B cell (primary cell): ENCODE measurements at regions not wholly inside any gene's neighbourhood (a gene's known extent, or its start where the extent isn't known, plus 50 kb on each side); places are given as distances from the start of the nearest gene placed in this dataset.

Experiments used
- ATAC-seq: fragments of 200-7000 bp; cut with Tn5 transposase; one replicate; pipeline ENCODE4 v1.10.0; 2021; ENCODE audit warnings: low read depth, mild to moderate bottlenecking, moderate number of reproducible peaks, moderate library complexity
- CTCF ChIA-PET: fragments of 350-600 bp; sonication (Branson Sonifier 250); formaldehyde crosslinking; loops from one replicate; lab custom pipeline; 2021; ENCODE audit warnings: antibody characterized with exemption, inconsistent platforms; lab: Charles Lee
- POLR2A ChIA-PET: fragments of 350-600 bp; sonication (Branson Sonifier 250); formaldehyde crosslinking; loops from one replicate; lab custom pipeline; 2021; ENCODE audit warnings: antibody characterized with exemption; lab: Charles Lee
- DNase-seq: peaks from one replicate; pipeline ENCODE4 v3.0.0; 2013
- H2AFZ ChIP-seq: 2 replicates; pipeline ENCODE4 v1.6.1; 2012; ENCODE audit warnings: mild to moderate bottlenecking, low read depth, low read length; ENCODE audit not compliant: insufficient read depth, poor library complexity, severe bottlenecking
- H3K27ac ChIP-seq, 2 donors: 1 replicate in 1 of 2; 2 replicates in 1 of 2; pipeline ENCODE4 v1.5.1; 2012 to 2013; ENCODE audit warnings: low read length in 2 of 2, mild to moderate bottlenecking in 2 of 2, moderate library complexity in 1 of 2
- H3K27me3 ChIP-seq, 4 experiments: fragments of 200-600 bp in 1 of 4; sonication (generic) in 1 of 4; replicated peaks in 1 of 4; 1 replicate in 2 of 4; 2 replicates in 2 of 4; pipeline versions ENCODE4 v1.6.1 to v1.7.0; 2013 to 2016; ENCODE audit warnings: low read length in 3 of 4, mild to moderate bottlenecking in 2 of 4, mixed read lengths in 1 of 4, moderate library complexity in 1 of 4; ENCODE audit not compliant: insufficient read depth in 4 of 4, control insufficient read depth in 3 of 4; ENCODE audit errors: control extremely low read depth in 1 of 4
- H3K36me3 ChIP-seq, 2 experiments: replicated peaks in 1 of 2; 1 replicate in 1 of 2; 2 replicates in 1 of 2; pipeline versions ENCODE4 v1.6.1 to v1.7.1; 2013; ENCODE audit warnings: low read length in 1 of 2; ENCODE audit not compliant: insufficient read depth in 2 of 2, control insufficient read depth in 1 of 2; ENCODE audit errors: control extremely low read depth in 1 of 2, extremely low read depth in 1 of 2
- H3K4me1 ChIP-seq, 2 donors: fragments of 200-600 bp in 1 of 2; sonication (generic) in 1 of 2; 1 replicate in 1 of 2; 2 replicates in 1 of 2; pipeline versions ENCODE4 v1.5.1 to v1.6.1; 2013 to 2017; ENCODE audit warnings: low read length in 2 of 2; ENCODE audit not compliant: control insufficient read depth in 2 of 2, insufficient read depth in 2 of 2
- H3K4me2 ChIP-seq: replicated peaks from 2 replicates; pipeline ENCODE3; 2012; ENCODE audit warnings: mild to moderate bottlenecking, low read depth, low read length; ENCODE audit not compliant: poor library complexity, severe bottlenecking
- H3K4me3 ChIP-seq, 5 experiments: fragments of 200-600 bp in 1 of 5; sonication (generic) in 1 of 5; 1 replicate in 3 of 5; 2 replicates in 2 of 5; pipeline versions ENCODE4 v1.5.1 to v1.7.0; 2011 to 2016; ENCODE audit warnings: low read length in 4 of 5, mild to moderate bottlenecking in 4 of 5, low read depth in 2 of 5, control low read depth in 1 of 5, moderate library complexity in 1 of 5; ENCODE audit not compliant: insufficient read depth in 1 of 5; ENCODE audit errors: control extremely low read depth in 1 of 5, extremely low read depth in 1 of 5
- H3K79me2 ChIP-seq: fragments of 200-600 bp; sonication (generic); one replicate; pipeline ENCODE4 v1.6.0; 2016; ENCODE audit warnings: low read length; ENCODE audit not compliant: control insufficient read depth, insufficient read depth
- H3K9ac ChIP-seq: fragments of 200-600 bp; sonication (generic); 2 replicates; pipeline ENCODE4 v1.6.1; 2017; ENCODE audit warnings: mild to moderate bottlenecking, low read length, moderate library complexity
- H3K9me3 ChIP-seq, 3 donors: one replicate each; pipeline versions ENCODE4 v1.6.1 to v1.7.1; 2013; ENCODE audit warnings: low read length in 2 of 3; ENCODE audit not compliant: control insufficient read depth in 2 of 3, insufficient read depth in 1 of 3; ENCODE audit errors: control extremely low read depth in 1 of 3
- H4K20me1 ChIP-seq: 2 replicates; pipeline ENCODE4 v1.6.0; 2012; ENCODE audit warnings: mild to moderate bottlenecking, low read length; ENCODE audit not compliant: insufficient read depth, control insufficient read depth, poor library complexity, severe bottlenecking
- H3K27ac Mint-ChIP-seq: one replicate; pipeline ENCODE4 v1.8.0; 2021; ENCODE audit warnings: mixed read lengths
- H3K27me3 Mint-ChIP-seq: one replicate; pipeline ENCODE4 v1.8.0; 2021; ENCODE audit warnings: mixed read lengths
- H3K4me1 Mint-ChIP-seq: one replicate; pipeline ENCODE4 v1.8.0; 2021; ENCODE audit warnings: mixed read lengths
- H3K4me3 Mint-ChIP-seq: one replicate; pipeline ENCODE4 v1.8.0; 2021; ENCODE audit warnings: mixed read lengths
- H3K9me3 Mint-ChIP-seq: one replicate; pipeline ENCODE4 v1.8.0; 2022; ENCODE audit warnings: mixed read lengths; ENCODE audit not compliant: insufficient read depth
- CTCF ChIP-seq: fragments of 200-600 bp; IDR thresholded peaks from one replicate; pipeline ENCODE4 v1.8.0; 2022; ENCODE audit warnings: antibody characterized with exemption, mild to moderate bottlenecking
- EZH2 ChIP-seq: IDR thresholded peaks from 2 replicates; pipeline ENCODE4 v1.6.1; 2012; ENCODE audit warnings: borderline replicate concordance, low read depth, mild to moderate bottlenecking, moderate library complexity, low read length; ENCODE audit not compliant: insufficient read depth, poor library complexity, severe bottlenecking
- WGBS: methylation state at CpG from one replicate; pipeline ENCODE4 v1.1.5; 2013; ENCODE audit warnings: missing lambda C conversion rate; ENCODE audit not compliant: insufficient coverage; 5-methylcytosine and 5-hydroxymethylcytosine counted together
- intact Hi-C: fragments of 100-400 bp; cut with micrococcal nuclease; formaldehyde crosslinking; loops from one replicate; pipeline ENCODE4 v1.10.0; 2022

- Mint-ChIP-seq H3K27me3 (no peaks in the 10 kb centered on the region), H3K9me3 (peaks cover 12% of the 10 kb centered on the region), H3K27ac (no peak overlapping the region), H3K4me1 (no peaks in the 10 kb centered on the region), H3K4me3 (no peak overlapping the region)
- no peak overlapping the region for H3K9ac ChIP-seq
- no peaks in the 10 kb centered on the region for H4K20me1 ChIP-seq
- ChIA-PET CTCF (no interaction called here), POLR2A (no interaction called here)
- H3K27me3 ChIP-seq: no peaks in the 10 kb centered on the region
- intact Hi-C loops: no loop called here
- no peaks in the 10 kb centered on the region for H3K79me2 ChIP-seq
- no peaks in the 10 kb centered on the region for H3K4me1 ChIP-seq
- DNase-seq (no peak), ATAC-seq (no peak)
- 89% methylated on average over 11 of the region's 14 CpGs for WGBS
- no peak overlapping the region for H3K4me2 ChIP-seq
- H3K27ac ChIP-seq: no peak overlapping the region
- TF ChIP-seq CTCF (no peak), EZH2 (no peak)
- H3K9me3 ChIP-seq: peaks cover 0 to 26% (median 0%) of the 10 kb centered on the region in 3 donors
- H3K4me3 ChIP-seq: no peak overlapping the region
- H2AFZ ChIP-seq: no peak overlapping the region
- H3K36me3 ChIP-seq: no peaks in the 10 kb centered on the region
Observed at GRCh38 chr18:78611869-78612268, 367.7 kb upstream of the SALL3 start.

GRCh38 chr18:78612318-78612717 is 367.3 kb upstream of the SALL3 start:
- H3K4me1 ChIP-seq: no peaks in the 10 kb centered on the region
- TF ChIP-seq CTCF: no peak
- H2AFZ ChIP-seq: no peak overlapping the region
- no peak overlapping the region for H3K4me2 ChIP-seq
- H3K9ac ChIP-seq: no peak overlapping the region
- no peaks in the 10 kb centered on the region for H3K36me3 ChIP-seq
- no peaks in the 10 kb centered on the region for H3K4me1 Mint-ChIP-seq
- H3K27me3 Mint-ChIP-seq: no peaks in the 10 kb centered on the region
- ChIA-PET CTCF (no interaction called here), POLR2A (no interaction called here)
- H4K20me1 ChIP-seq: no peaks in the 10 kb centered on the region
- H3K9me3 ChIP-seq: peaks cover 0 to 26% (median 0%) of the 10 kb centered on the region in 3 donors
- intact Hi-C loops: no loop called here
- H3K27me3 ChIP-seq: no peaks in the 10 kb centered on the region
- no peak overlapping the region for H3K4me3 ChIP-seq
- no peak overlapping the region for H3K4me3 Mint-ChIP-seq
- no peak overlapping the region for H3K27ac Mint-ChIP-seq
- ATAC-seq (no peak), DNase-seq (no peak)
- no peaks in the 10 kb centered on the region for H3K79me2 ChIP-seq
- no peak overlapping the region for H3K27ac ChIP-seq
- H3K9me3 Mint-ChIP-seq: peaks cover 10% of the 10 kb centered on the region
- 86% methylated on average over 6 of the region's 7 CpGs for WGBS
